PC-9 (cell line): ENCODE measurements at regions not wholly inside any gene's neighbourhood (a gene's known extent, or its start where the extent isn't known, plus 50 kb on each side); places are given as distances from the start of the nearest gene placed in this dataset.

Experiments
- CTCF ChIP-seq: fragments of 200-600 bp; sonication (generic); conservative IDR thresholded peaks from 2 replicates; pipeline ENCODE4 v1.6.1; 2017; ENCODE audit warnings: mixed run types, antibody characterized with exemption, mild to moderate bottlenecking, moderate library complexity
- EZH2 ChIP-seq: fragments of 200-600 bp; sonication (generic); IDR thresholded peaks from 2 replicates; pipeline ENCODE4 v1.8.0; 2017; ENCODE audit warnings: antibody characterized with exemption, low read depth

- no peak for TF ChIP-seq CTCF
- TF ChIP-seq EZH2: no peak
These were observed 420.3 kb upstream of the POU3F3 start for GRCh38 chr2:104433657-104434056.
